GM12875 (cell line): ENCODE measurements at regions not wholly inside any gene's neighbourhood (a gene's known extent, or its start where the extent isn't known, plus 50 kb on each side); places are given as distances from the start of the nearest gene placed in this dataset.
A peak's percentile ranks its signal among the peaks of the same experiment; 100 is the strongest.

ENCODE experiments used
- H3K4me3 ChIP-seq: one replicate; pipeline ENCODE4 v1.5.1; 2011; ENCODE audit warnings: low read depth, low read length, control low read depth
- TF ChIP-seq, protein P1 (sequence below): IDR thresholded peaks from 2 replicates; pipeline ENCODE4 v1.5.1; 2011; ENCODE audit warnings: low read depth, mild to moderate bottlenecking, control low read depth, inconsistent platforms, low read length, moderate library complexity, borderline replicate concordance; ENCODE audit not compliant: insufficient read depth

DNA sequence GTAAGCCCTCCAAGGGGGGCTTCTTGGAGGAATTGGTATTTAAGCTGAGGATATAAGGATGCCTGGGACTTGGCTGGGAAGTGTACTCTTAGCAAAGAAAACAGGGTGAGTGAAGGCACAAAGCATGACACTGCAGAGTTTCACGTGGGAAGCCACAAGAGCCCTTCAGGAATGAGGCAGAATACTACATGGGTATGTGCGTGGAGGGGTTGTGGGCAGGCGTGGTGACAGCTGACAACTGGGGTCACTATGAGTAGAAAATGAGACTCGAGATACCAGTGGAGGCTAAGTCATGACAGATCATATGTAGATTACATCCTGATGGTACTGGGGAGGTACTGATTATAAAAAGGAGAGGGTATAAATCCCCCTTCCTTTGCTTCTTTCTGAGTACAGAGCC is 78.1 kb upstream of the XYLT1 start:
- TF ChIP-seq, protein P1, sequence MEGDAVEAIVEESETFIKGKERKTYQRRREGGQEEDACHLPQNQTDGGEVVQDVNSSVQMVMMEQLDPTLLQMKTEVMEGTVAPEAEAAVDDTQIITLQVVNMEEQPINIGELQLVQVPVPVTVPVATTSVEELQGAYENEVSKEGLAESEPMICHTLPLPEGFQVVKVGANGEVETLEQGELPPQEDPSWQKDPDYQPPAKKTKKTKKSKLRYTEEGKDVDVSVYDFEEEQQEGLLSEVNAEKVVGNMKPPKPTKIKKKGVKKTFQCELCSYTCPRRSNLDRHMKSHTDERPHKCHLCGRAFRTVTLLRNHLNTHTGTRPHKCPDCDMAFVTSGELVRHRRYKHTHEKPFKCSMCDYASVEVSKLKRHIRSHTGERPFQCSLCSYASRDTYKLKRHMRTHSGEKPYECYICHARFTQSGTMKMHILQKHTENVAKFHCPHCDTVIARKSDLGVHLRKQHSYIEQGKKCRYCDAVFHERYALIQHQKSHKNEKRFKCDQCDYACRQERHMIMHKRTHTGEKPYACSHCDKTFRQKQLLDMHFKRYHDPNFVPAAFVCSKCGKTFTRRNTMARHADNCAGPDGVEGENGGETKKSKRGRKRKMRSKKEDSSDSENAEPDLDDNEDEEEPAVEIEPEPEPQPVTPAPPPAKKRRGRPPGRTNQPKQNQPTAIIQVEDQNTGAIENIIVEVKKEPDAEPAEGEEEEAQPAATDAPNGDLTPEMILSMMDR = no peak
- no peak overlapping the region for H3K4me3 ChIP-seq

DNA sequence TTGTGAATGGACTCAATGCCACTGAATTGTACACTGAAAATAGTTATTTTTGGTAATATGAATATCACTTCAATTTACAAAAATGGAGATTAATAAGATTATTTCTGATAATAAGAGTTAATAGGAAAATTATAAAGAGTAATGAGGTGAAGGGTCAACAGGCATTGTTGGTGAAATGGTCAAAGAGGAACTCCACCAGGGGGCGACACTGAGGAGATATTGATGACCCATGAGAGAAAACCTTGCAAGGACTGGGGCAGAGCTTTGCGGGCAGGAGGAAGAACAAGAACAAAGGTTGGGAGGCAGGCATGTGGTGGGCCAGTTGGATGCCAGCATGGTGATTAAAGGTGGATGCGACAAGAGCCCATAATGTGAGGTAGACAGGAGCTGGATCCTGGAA is 74.0 kb upstream of the XYLT1 start:
- no peak overlapping the region for H3K4me3 ChIP-seq
- TF ChIP-seq, protein P1 = peak; percentile 40; the same call in 1 of the 2 replicates

DNA sequence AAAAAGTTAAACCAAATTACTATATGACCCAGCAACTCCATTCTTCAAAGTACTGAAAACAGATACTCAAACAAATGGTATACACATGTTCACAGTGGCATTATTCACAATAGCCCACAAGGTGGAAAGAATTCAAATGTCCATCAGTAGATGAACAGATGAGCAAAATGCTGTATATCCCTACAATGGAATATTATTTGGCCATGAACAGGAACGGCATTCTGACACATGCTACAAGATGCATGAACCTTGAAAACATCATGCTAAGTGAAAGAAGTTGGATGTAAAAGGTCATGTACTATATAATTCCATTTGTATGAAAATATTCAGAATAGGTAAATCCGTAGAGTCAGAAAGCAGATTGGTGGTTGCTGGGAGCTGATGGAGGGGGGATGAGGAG is 73.5 kb upstream of the XYLT1 start:
- TF ChIP-seq, protein P1 = no peak
- H3K4me3 ChIP-seq = no peak overlapping the region

DNA sequence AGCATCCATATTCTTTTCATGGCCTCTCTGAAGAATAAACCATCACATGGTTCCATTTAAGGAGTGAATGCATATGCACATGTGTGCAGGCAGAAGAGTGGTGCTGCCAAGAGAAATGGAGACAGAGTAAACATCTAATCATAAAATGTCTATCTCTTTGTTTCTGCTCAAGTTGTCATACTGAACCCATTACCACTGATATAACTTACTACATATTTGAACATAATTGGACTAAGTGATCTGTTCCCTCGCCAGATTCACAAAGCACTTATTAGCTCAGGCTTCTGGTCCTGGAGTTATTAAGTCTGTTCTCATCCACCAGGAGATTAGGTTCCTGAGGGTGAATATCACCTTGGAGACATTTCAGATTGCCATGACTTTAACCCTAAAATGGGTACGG is 72.3 kb upstream of the XYLT1 start:
- no peak overlapping the region for H3K4me3 ChIP-seq
- TF ChIP-seq, protein P1 = no peak

DNA sequence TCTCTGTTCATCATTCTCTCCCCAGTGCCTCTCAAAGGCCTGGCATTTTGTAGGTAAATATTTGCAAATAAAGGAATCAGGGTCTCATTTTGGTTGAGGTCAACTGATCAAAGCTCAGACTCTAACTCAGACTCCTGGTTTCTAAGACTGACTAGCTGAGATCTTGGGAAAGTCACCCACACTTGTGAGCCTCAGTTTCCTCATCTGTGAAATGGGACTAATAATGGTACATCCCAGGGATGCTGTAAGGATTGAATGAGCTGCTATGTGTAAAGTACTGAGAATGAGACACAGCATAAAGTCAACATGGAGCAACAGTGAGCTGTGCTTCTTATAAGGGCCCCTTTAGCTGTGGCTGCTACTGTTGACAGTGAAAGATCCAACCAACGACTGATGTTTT is 70.6 kb upstream of the XYLT1 start:
- TF ChIP-seq, protein P1 = no peak
- no peak overlapping the region for H3K4me3 ChIP-seq

DNA sequence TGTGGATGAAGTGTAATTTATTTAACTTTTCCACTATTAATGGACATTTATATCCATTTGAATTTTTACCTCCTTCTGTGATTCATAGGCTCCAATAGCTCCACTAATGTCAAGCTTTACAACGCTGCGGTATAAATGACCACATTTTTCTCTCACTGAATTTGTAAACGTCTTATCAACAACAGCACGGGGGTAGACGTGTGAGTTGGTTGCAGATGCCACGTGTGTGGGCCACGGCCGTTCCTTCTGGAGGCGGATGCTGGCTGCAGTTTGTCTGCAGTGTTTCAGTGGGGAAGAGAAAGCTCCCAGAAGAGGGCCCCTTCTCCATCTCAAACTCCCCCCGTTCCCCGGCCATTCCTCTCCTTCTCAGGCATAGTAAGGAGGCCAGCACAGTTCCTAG is 68.2 kb upstream of the XYLT1 start:
- no peak overlapping the region for H3K4me3 ChIP-seq

DNA sequence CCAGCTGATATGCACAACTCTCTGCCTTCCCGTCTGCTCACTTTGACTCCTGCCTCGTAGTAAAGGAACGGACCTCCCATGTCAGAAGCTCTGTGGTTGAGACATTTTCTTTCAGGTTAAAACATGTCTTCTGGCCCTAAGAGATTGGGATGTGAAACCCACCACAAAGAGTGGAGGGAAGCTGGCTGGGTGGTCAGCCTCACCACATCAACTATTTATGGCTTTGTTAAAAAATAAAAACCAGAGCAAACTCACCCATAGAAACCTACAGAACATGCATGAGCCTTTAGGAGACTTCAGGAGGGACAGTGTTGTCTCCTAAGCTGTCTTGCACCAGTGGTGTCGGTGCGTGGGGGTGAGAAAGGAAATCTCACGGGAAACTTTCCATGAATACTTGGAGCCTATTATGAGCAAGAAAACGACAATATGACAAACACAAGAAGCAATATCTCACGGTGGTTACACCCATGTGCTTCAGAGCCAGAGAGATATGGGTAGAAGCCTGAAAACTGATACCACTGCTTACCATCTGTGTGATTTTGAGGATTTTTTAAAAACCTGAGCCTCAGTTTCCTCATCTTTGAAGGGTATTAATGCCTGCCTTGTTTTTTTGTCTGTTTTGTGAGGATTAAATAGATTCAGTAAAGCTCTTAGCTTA is 61.7 kb upstream of the XYLT1 start:
- H3K4me3 ChIP-seq = no peak overlapping the region
- TF ChIP-seq, protein P1 = no peak

More for the DNA sequence above, 68.2 kb upstream of the XYLT1 start:
- TF ChIP-seq, protein P1 = no peak
